HFFc6 (cell line): ENCODE measurements at regions not wholly inside any gene's neighbourhood (a gene's known extent, or its start where the extent isn't known, plus 50 kb on each side); places are given as distances from the start of the nearest gene placed in this dataset.

Experiments
- DNase-seq: peaks from one replicate; pipeline ENCODE4 v3.0.0-alpha.2; 2018
- H3K27ac Mint-ChIP-seq: 2 replicates; pipeline ENCODE4 v1.8.0; 2020; ENCODE audit warnings: mild to moderate bottlenecking, mixed read lengths
- H3K27me3 Mint-ChIP-seq: 2 replicates; pipeline ENCODE4 v1.8.0; 2021; ENCODE audit warnings: mild to moderate bottlenecking, moderate library complexity, mixed read lengths; ENCODE audit not compliant: insufficient read depth
- H3K36me3 Mint-ChIP-seq: 2 replicates; pipeline ENCODE4 v1.8.0; 2021; ENCODE audit warnings: low read depth, mixed read lengths
- H3K4me1 Mint-ChIP-seq: 2 replicates; pipeline ENCODE4 v1.8.0; 2020; ENCODE audit warnings: low read depth, mixed read lengths
- H3K4me3 Mint-ChIP-seq: 2 replicates; pipeline ENCODE4 v1.8.0; 2020; ENCODE audit warnings: mild to moderate bottlenecking, moderate library complexity, mixed read lengths
- H3K9me3 Mint-ChIP-seq: 2 replicates; pipeline ENCODE4 v1.8.0; 2020; ENCODE audit warnings: mild to moderate bottlenecking, mixed read lengths
- TF ChIP-seq, protein P1 (sequence below): fragments of 200-600 bp; sonication (generic); IDR thresholded peaks from 2 replicates; pipeline ENCODE4 v1.5.0; 2021; ENCODE audit warnings: antibody characterized with exemption, mild to moderate bottlenecking

DNA sequence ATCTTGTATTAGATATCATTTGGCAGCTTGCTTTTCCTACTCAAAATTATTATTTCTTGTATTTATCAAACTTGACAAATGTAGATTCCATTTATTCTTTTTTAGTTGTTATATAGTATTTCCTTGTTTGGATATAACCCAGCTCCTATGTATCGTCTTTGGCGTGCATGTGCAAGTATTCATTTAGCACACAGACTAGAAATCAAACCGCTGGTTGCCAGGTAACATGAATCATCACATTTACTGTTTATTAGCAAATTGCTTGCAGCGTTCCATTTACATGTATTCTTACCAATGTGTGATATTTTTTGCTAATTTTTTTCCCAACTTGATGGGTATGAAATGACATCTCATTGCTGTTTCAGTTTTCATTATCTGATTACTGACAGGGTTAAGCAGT, 2089.7 kb upstream of the CELF4 start:
- Mint-ChIP-seq H3K4me1 (peaks cover 6% of the 10 kb centered on the region), H3K27ac (no peak overlapping the region), H3K9me3 (no peaks in the 10 kb centered on the region), H3K27me3 (no peaks in the 10 kb centered on the region), H3K36me3 (no peaks in the 10 kb centered on the region), H3K4me3 (no peak overlapping the region)
- no peak for DNase-seq
- TF ChIP-seq, protein P1, sequence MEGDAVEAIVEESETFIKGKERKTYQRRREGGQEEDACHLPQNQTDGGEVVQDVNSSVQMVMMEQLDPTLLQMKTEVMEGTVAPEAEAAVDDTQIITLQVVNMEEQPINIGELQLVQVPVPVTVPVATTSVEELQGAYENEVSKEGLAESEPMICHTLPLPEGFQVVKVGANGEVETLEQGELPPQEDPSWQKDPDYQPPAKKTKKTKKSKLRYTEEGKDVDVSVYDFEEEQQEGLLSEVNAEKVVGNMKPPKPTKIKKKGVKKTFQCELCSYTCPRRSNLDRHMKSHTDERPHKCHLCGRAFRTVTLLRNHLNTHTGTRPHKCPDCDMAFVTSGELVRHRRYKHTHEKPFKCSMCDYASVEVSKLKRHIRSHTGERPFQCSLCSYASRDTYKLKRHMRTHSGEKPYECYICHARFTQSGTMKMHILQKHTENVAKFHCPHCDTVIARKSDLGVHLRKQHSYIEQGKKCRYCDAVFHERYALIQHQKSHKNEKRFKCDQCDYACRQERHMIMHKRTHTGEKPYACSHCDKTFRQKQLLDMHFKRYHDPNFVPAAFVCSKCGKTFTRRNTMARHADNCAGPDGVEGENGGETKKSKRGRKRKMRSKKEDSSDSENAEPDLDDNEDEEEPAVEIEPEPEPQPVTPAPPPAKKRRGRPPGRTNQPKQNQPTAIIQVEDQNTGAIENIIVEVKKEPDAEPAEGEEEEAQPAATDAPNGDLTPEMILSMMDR: no peak

DNA sequence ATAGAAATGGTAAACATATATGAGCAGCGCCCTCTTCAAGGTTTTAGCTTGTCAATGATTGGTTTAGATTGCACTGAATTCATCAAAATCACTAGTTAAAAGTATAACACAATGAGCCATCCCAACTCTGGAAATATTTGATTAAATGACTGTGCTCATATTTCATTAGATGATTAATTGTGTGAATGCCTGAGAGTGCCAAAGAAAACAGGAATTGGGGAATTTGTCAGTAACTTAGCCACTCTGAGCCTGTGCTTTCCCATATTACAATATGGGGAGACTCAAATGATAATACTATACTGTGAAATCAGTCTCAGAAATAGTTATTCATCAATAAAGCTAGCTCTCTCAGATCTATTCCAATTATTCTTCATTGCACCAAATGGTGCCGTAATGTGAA, 2087.6 kb upstream of the CELF4 start:
- Mint-ChIP-seq H3K27ac (no peak overlapping the region), H3K36me3 (no peaks in the 10 kb centered on the region), H3K4me3 (no peak overlapping the region), H3K27me3 (no peaks in the 10 kb centered on the region), H3K9me3 (no peaks in the 10 kb centered on the region), H3K4me1 (peaks cover 9% of the 10 kb centered on the region)
- TF ChIP-seq, protein P1: no peak
- DNase-seq: no peak

DNA sequence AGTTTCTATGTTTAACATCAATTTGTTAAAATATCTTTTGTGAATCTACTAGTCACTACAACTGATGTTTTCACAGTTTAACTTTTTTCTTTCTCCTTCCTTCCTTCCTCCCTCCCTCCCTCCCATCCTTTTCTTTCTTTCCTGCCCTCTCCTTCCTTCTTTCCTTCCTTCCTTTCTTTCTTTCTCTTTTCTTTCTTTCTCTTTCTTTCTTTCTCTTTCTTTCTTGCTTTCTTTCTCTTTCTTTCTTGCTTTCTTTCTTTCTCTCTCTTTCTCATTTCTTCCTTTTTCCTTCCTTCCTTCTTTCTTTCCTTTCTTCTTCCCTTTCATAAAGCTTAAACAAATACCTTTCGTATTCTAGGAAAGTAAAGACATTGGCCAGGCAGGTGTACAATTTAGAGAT, 2083.0 kb upstream of the CELF4 start:
- no peaks in the 10 kb centered on the region; the same call in 1 of the 2 replicates for H3K36me3 Mint-ChIP-seq
- DNase-seq: no peak
- H3K27ac Mint-ChIP-seq: peak overlapping the region; percentile 36
- H3K4me3 Mint-ChIP-seq: peak overlapping the region; percentile 6; the same call in 1 of the 2 replicates
- H3K9me3 Mint-ChIP-seq: no peaks in the 10 kb centered on the region
- H3K27me3 Mint-ChIP-seq: no peaks in the 10 kb centered on the region
- TF ChIP-seq, protein P1: no peak
- peaks cover 18% of the 10 kb centered on the region for H3K4me1 Mint-ChIP-seq

DNA sequence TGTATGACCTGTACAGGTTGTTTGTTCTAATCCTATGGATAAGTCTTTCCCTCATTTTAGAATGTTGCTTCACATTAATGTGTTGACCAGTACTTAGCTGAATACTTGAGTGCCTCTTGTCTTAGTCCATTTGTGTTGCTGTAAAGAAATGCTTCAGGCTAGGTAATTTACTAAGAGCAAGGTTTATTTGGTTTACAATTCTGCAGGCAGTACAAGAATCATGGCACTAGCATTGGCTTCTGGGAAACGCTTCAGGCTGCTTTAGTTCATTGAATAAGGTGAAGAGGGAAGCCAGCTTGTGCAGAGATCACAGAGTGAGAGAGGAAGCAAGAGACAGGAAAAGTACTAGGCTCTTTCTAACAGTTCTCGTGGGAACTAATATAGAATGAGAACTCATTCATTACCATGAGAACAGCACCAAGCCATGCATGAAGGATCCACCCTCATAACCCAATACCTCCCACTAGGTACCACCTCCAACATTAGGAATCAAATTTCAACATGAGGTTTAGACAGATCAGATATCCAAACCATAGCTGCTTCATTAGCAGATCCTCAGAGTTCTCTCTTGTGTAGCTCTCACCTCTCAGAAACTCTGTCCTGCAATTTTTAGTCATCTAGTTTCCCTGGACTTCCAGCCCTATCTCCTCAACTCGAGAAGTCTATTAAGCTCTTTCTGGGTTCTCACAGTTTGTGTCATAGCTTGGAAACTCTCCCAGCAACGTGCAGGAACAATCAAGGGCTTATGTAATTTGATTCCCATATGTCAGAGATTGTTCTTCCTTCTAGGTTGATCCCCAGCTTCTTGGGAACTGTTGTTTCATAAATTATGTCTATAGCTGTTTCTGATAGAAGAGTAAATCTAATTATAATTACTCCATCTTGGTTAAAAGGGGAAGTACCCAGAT, 2082.3 kb upstream of the CELF4 start:
- H3K36me3 Mint-ChIP-seq: no peaks in the 10 kb centered on the region; the same call in 1 of the 2 replicates
- H3K4me3 Mint-ChIP-seq: no peak overlapping the region; the same call in 1 of the 2 replicates
- H3K27me3 Mint-ChIP-seq: no peaks in the 10 kb centered on the region
- H3K4me1 Mint-ChIP-seq: peaks cover 18% of the 10 kb centered on the region
- DNase-seq: peak; percentile 83
- no peaks in the 10 kb centered on the region for H3K9me3 Mint-ChIP-seq
- peak overlapping the region; percentile 36 for H3K27ac Mint-ChIP-seq
- TF ChIP-seq, protein P1: no peak

DNA sequence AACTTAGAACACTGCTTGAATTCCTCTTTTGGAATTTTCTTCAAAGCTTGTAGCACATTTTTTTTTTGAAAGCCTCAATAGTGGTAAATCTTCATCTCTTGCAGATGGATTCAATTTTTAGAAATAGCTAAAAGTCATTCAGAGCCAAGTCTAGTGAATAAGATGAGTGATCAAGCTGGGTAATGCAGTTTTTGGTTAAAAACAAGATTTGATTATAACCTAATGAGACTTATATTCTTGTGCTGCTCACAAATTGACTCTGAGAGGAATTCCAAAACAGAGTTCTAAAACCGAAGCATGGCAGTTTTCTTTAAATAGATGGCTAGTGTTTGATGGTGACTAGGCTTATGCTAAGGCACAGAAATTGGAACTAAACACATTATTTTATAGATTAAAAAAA, 2072.6 kb upstream of the CELF4 start:
- Mint-ChIP-seq H3K27ac (no peak overlapping the region), H3K4me3 (no peak overlapping the region), H3K27me3 (no peaks in the 10 kb centered on the region), H3K4me1 (peaks cover 17% of the 10 kb centered on the region), H3K9me3 (no peaks in the 10 kb centered on the region), H3K36me3 (no peaks in the 10 kb centered on the region)
- DNase-seq: no peak
- TF ChIP-seq, protein P1: no peak
